B cell (primary cell): ENCODE measurements at regions not wholly inside any gene's neighbourhood (a gene's known extent, or its start where the extent isn't known, plus 50 kb on each side); places are given as distances from the start of the nearest gene placed in this dataset.
A peak's percentile ranks its signal among the peaks of the same experiment; 100 is the strongest.

Experiments
- ATAC-seq: fragments of 200-7000 bp; cut with Tn5 transposase; one replicate; pipeline ENCODE4 v1.10.0; 2021; ENCODE audit warnings: low read depth, mild to moderate bottlenecking, moderate number of reproducible peaks, moderate library complexity
- CTCF ChIA-PET: fragments of 350-600 bp; sonication (Branson Sonifier 250); formaldehyde crosslinking; loops from one replicate; lab custom pipeline; 2021; ENCODE audit warnings: antibody characterized with exemption, inconsistent platforms; lab: Charles Lee
- POLR2A ChIA-PET: fragments of 350-600 bp; sonication (Branson Sonifier 250); formaldehyde crosslinking; loops from one replicate; lab custom pipeline; 2021; ENCODE audit warnings: antibody characterized with exemption; lab: Charles Lee
- DNase-seq: peaks from one replicate; pipeline ENCODE4 v3.0.0; 2013
- H2AFZ ChIP-seq: 2 replicates; pipeline ENCODE4 v1.6.1; 2012; ENCODE audit warnings: mild to moderate bottlenecking, low read depth, low read length; ENCODE audit not compliant: insufficient read depth, poor library complexity, severe bottlenecking
- H3K27ac ChIP-seq, 2 donors: 1 replicate in 1 of 2; 2 replicates in 1 of 2; pipeline ENCODE4 v1.5.1; 2012 to 2013; ENCODE audit warnings: low read length in 2 of 2, mild to moderate bottlenecking in 2 of 2, moderate library complexity in 1 of 2
- H3K27me3 ChIP-seq, 4 experiments: fragments of 200-600 bp in 1 of 4; sonication (generic) in 1 of 4; replicated peaks in 1 of 4; 1 replicate in 2 of 4; 2 replicates in 2 of 4; pipeline versions ENCODE4 v1.6.1 to v1.7.0; 2013 to 2016; ENCODE audit warnings: low read length in 3 of 4, mild to moderate bottlenecking in 2 of 4, mixed read lengths in 1 of 4, moderate library complexity in 1 of 4; ENCODE audit not compliant: insufficient read depth in 4 of 4, control insufficient read depth in 3 of 4; ENCODE audit errors: control extremely low read depth in 1 of 4
- H3K36me3 ChIP-seq, 2 experiments: replicated peaks in 1 of 2; 1 replicate in 1 of 2; 2 replicates in 1 of 2; pipeline versions ENCODE4 v1.6.1 to v1.7.1; 2013; ENCODE audit warnings: low read length in 1 of 2; ENCODE audit not compliant: insufficient read depth in 2 of 2, control insufficient read depth in 1 of 2; ENCODE audit errors: control extremely low read depth in 1 of 2, extremely low read depth in 1 of 2
- H3K4me1 ChIP-seq, 2 donors: fragments of 200-600 bp in 1 of 2; sonication (generic) in 1 of 2; 1 replicate in 1 of 2; 2 replicates in 1 of 2; pipeline versions ENCODE4 v1.5.1 to v1.6.1; 2013 to 2017; ENCODE audit warnings: low read length in 2 of 2; ENCODE audit not compliant: control insufficient read depth in 2 of 2, insufficient read depth in 2 of 2
- H3K4me2 ChIP-seq: replicated peaks from 2 replicates; pipeline ENCODE3; 2012; ENCODE audit warnings: mild to moderate bottlenecking, low read depth, low read length; ENCODE audit not compliant: poor library complexity, severe bottlenecking
- H3K4me3 ChIP-seq, 5 experiments: fragments of 200-600 bp in 1 of 5; sonication (generic) in 1 of 5; 1 replicate in 3 of 5; 2 replicates in 2 of 5; pipeline versions ENCODE4 v1.5.1 to v1.7.0; 2011 to 2016; ENCODE audit warnings: low read length in 4 of 5, mild to moderate bottlenecking in 4 of 5, low read depth in 2 of 5, control low read depth in 1 of 5, moderate library complexity in 1 of 5; ENCODE audit not compliant: insufficient read depth in 1 of 5; ENCODE audit errors: control extremely low read depth in 1 of 5, extremely low read depth in 1 of 5
- H3K79me2 ChIP-seq: fragments of 200-600 bp; sonication (generic); one replicate; pipeline ENCODE4 v1.6.0; 2016; ENCODE audit warnings: low read length; ENCODE audit not compliant: control insufficient read depth, insufficient read depth
- H3K9ac ChIP-seq: fragments of 200-600 bp; sonication (generic); 2 replicates; pipeline ENCODE4 v1.6.1; 2017; ENCODE audit warnings: mild to moderate bottlenecking, low read length, moderate library complexity
- H3K9me3 ChIP-seq, 3 donors: one replicate each; pipeline versions ENCODE4 v1.6.1 to v1.7.1; 2013; ENCODE audit warnings: low read length in 2 of 3; ENCODE audit not compliant: control insufficient read depth in 2 of 3, insufficient read depth in 1 of 3; ENCODE audit errors: control extremely low read depth in 1 of 3
- H4K20me1 ChIP-seq: 2 replicates; pipeline ENCODE4 v1.6.0; 2012; ENCODE audit warnings: mild to moderate bottlenecking, low read length; ENCODE audit not compliant: insufficient read depth, control insufficient read depth, poor library complexity, severe bottlenecking
- H3K27ac Mint-ChIP-seq: one replicate; pipeline ENCODE4 v1.8.0; 2021; ENCODE audit warnings: mixed read lengths
- H3K27me3 Mint-ChIP-seq: one replicate; pipeline ENCODE4 v1.8.0; 2021; ENCODE audit warnings: mixed read lengths
- H3K4me1 Mint-ChIP-seq: one replicate; pipeline ENCODE4 v1.8.0; 2021; ENCODE audit warnings: mixed read lengths
- H3K4me3 Mint-ChIP-seq: one replicate; pipeline ENCODE4 v1.8.0; 2021; ENCODE audit warnings: mixed read lengths
- H3K9me3 Mint-ChIP-seq: one replicate; pipeline ENCODE4 v1.8.0; 2022; ENCODE audit warnings: mixed read lengths; ENCODE audit not compliant: insufficient read depth
- CTCF ChIP-seq: fragments of 200-600 bp; IDR thresholded peaks from one replicate; pipeline ENCODE4 v1.8.0; 2022; ENCODE audit warnings: antibody characterized with exemption, mild to moderate bottlenecking
- EZH2 ChIP-seq: IDR thresholded peaks from 2 replicates; pipeline ENCODE4 v1.6.1; 2012; ENCODE audit warnings: borderline replicate concordance, low read depth, mild to moderate bottlenecking, moderate library complexity, low read length; ENCODE audit not compliant: insufficient read depth, poor library complexity, severe bottlenecking
- WGBS: methylation state at CpG from one replicate; pipeline ENCODE4 v1.1.5; 2013; ENCODE audit warnings: missing lambda C conversion rate; ENCODE audit not compliant: insufficient coverage; 5-methylcytosine and 5-hydroxymethylcytosine counted together
- intact Hi-C: fragments of 100-400 bp; cut with micrococcal nuclease; formaldehyde crosslinking; loops from one replicate; pipeline ENCODE4 v1.10.0; 2022

- Mint-ChIP-seq H3K27ac (no peak overlapping the region), H3K9me3 (no peaks in the 10 kb centered on the region), H3K4me3 (no peak overlapping the region), H3K4me1 (peaks cover 32% of the 10 kb centered on the region), H3K27me3 (no peaks in the 10 kb centered on the region)
- ATAC-seq (no peak), DNase-seq (no peak)
- Histone ChIP-seq H3K79me2 (no peaks in the 10 kb centered on the region), H4K20me1 (no peaks in the 10 kb centered on the region), H3K27ac (no peak overlapping the region), H3K4me3 (no peak overlapping the region), H3K4me2 (no peak overlapping the region), H2AFZ (no peak overlapping the region), H3K4me1 (peaks cover 18 to 27% of the 10 kb centered on the region in 2 donors), H3K36me3 (no peaks in the 10 kb centered on the region), H3K9me3 (no peaks in the 10 kb centered on the region), H3K27me3 (no peaks in the 10 kb centered on the region), H3K9ac (no peak overlapping the region)
- 99% methylated on average over 11 of the region's 12 CpGs for WGBS
- intact Hi-C loops, result no loop called here
- ChIA-PET CTCF (interaction anchor here (1.1 kb wide), 1 partner anchor 311 kb away, joined by 3 read pairs; no protein-coding TSS in a partner anchor), POLR2A (no interaction called here)
- TF ChIP-seq EZH2 (no peak), CTCF (no peak)
Observed at GRCh38 chr14:31943861-31944255, 133.2 kb upstream of the ARHGAP5 start.

- no peak for DNase-seq
Observed at GRCh38 chr14:31944256-31945073, 132.6 kb upstream of the ARHGAP5 start.

More at GRCh38 chr14:31944256-31945073, 132.6 kb upstream of the ARHGAP5 start:
- no peaks in the 10 kb centered on the region for H3K27me3 Mint-ChIP-seq
- H3K27ac ChIP-seq, result no peak overlapping the region
- H3K36me3 ChIP-seq, result no peaks in the 10 kb centered on the region
- no peaks in the 10 kb centered on the region for H3K79me2 ChIP-seq
- TF ChIP-seq EZH2 (no peak), CTCF (no peak)
- no peaks in the 10 kb centered on the region for H3K9me3 ChIP-seq
- POLR2A ChIA-PET, result no interaction called here
- H3K9ac ChIP-seq, result peak overlapping the region; percentile 45
- no peaks in the 10 kb centered on the region for H3K27me3 ChIP-seq
- no peaks in the 10 kb centered on the region for H3K9me3 Mint-ChIP-seq
- peaks cover 18 to 27% of the 10 kb centered on the region in 2 donors for H3K4me1 ChIP-seq
- peak overlapping the region in 2 of 5 experiments; percentile 12 to 40 for H3K4me3 ChIP-seq
- ATAC-seq, result no peak
- peak overlapping the region; percentile 59 for H3K4me2 ChIP-seq
- peak overlapping the region; percentile 69 for H3K27ac Mint-ChIP-seq
- intact Hi-C loops, result no loop called here
- H2AFZ ChIP-seq, result peak overlapping the region; percentile 50
- H3K4me1 Mint-ChIP-seq, result peaks cover 32% of the 10 kb centered on the region
- H4K20me1 ChIP-seq, result no peaks in the 10 kb centered on the region
- 84% methylated on average over 10 of the region's 13 CpGs for WGBS
- CTCF ChIA-PET, result no interaction called here
- H3K4me3 Mint-ChIP-seq, result peak overlapping the region; percentile 58
